ENCODE measurements at regions not wholly inside any gene's neighbourhood (a gene's known extent, or its start where the extent isn't known, plus 50 kb on each side); places are given as distances from the start of the nearest gene placed in this dataset.

- no peak overlapping the region for H3K4me3 ChIP-seq
- no peak for DNase-seq
- H3K27me3 ChIP-seq: no peaks in the 10 kb centered on the region
- H3K36me3 ChIP-seq: no peaks in the 10 kb centered on the region
- no peaks in the 10 kb centered on the region for H3K9me3 ChIP-seq
- 73 to 74% methylated on average over 1 of the region's 1 CpG for WGBS, 2 donors
- intact Hi-C loops (cut with DNase I): no loop called here
- TF ChIP-seq POLR2A (IDR thresholded peaks at IDR 0.05) (no peak), EP300 (IDR thresholded peaks at IDR 0.05) (no peak), POLR2AphosphoS5 (IDR thresholded peaks at IDR 0.05) (no peak)
- TF ChIP-seq, protein P1, sequence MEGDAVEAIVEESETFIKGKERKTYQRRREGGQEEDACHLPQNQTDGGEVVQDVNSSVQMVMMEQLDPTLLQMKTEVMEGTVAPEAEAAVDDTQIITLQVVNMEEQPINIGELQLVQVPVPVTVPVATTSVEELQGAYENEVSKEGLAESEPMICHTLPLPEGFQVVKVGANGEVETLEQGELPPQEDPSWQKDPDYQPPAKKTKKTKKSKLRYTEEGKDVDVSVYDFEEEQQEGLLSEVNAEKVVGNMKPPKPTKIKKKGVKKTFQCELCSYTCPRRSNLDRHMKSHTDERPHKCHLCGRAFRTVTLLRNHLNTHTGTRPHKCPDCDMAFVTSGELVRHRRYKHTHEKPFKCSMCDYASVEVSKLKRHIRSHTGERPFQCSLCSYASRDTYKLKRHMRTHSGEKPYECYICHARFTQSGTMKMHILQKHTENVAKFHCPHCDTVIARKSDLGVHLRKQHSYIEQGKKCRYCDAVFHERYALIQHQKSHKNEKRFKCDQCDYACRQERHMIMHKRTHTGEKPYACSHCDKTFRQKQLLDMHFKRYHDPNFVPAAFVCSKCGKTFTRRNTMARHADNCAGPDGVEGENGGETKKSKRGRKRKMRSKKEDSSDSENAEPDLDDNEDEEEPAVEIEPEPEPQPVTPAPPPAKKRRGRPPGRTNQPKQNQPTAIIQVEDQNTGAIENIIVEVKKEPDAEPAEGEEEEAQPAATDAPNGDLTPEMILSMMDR (IDR thresholded peaks at IDR 0.05): no peak
- H3K27ac ChIP-seq: no peak overlapping the region
- H3K4me1 ChIP-seq: no peaks in the 10 kb centered on the region
Measured at GRCh38 chr5:5675511-5675910, 253.0 kb downstream of the ICE1 start.

DNA sequence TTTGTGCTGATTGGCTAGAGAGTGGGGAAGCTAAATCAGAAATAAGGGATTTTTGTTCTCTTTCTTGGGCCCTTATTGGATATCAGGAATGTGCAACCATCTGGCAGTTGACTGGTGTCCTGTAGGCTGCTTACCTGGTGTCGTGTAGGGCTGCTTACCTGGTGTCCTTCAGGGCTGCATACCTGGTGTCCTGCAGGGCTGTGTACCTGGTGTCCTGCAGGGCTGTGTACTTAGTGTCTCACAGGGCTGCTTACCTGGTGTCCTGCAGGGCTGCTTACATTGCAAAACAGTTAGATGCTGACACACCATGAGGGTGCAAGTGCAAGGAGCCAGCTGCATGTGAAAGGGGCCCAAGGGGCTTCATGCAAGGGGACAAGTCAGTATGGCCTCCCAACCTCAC lies 249.3 kb downstream of the ICE1 start:
- 27 to 40% methylated on average over 1 of the region's 1 CpG for WGBS, 2 donors

GRCh38 chr5:5667136-5667554 lies 244.7 kb downstream of the ICE1 start:
- H3K4me1 ChIP-seq: no peaks in the 10 kb centered on the region
- intact Hi-C loops (cut with DNase I): no loop called here
- DNase-seq: no peak
- 80 to 84% methylated on average over 3 of the region's 3 CpGs for WGBS, 2 donors
- H3K9me3 ChIP-seq: no peaks in the 10 kb centered on the region
- H3K36me3 ChIP-seq: no peaks in the 10 kb centered on the region
- no peak overlapping the region for H3K27ac ChIP-seq
- no peaks in the 10 kb centered on the region for H3K27me3 ChIP-seq
- no peak overlapping the region for H3K4me3 ChIP-seq
- no peak for TF ChIP-seq EP300 (IDR thresholded peaks at IDR 0.05)
- TF ChIP-seq, protein P1 (IDR thresholded peaks at IDR 0.05): no peak
- TF ChIP-seq POLR2AphosphoS5 (IDR thresholded peaks at IDR 0.05): no peak
- TF ChIP-seq POLR2A (IDR thresholded peaks at IDR 0.05): no peak

More for the DNA sequence above, 249.3 kb downstream of the ICE1 start:
- H3K4me3 ChIP-seq: no peak overlapping the region
- no peaks in the 10 kb centered on the region for H3K9me3 ChIP-seq
- intact Hi-C loops (cut with DNase I): no loop called here
- H3K27me3 ChIP-seq: no peaks in the 10 kb centered on the region
- TF ChIP-seq EP300 (IDR thresholded peaks at IDR 0.05) (no peak), POLR2A (IDR thresholded peaks at IDR 0.05) (no peak), POLR2AphosphoS5 (IDR thresholded peaks at IDR 0.05) (no peak)
- TF ChIP-seq, protein P1 (IDR thresholded peaks at IDR 0.05): no peak
- H3K36me3 ChIP-seq: no peaks in the 10 kb centered on the region
- DNase-seq: no peak
- H3K27ac ChIP-seq: no peak overlapping the region
- no peaks in the 10 kb centered on the region for H3K4me1 ChIP-seq

- WGBS, 2 donors: 74 to 86% methylated on average over 7 of the region's 7 CpGs
- H3K4me3 ChIP-seq: no peak overlapping the region
- no peaks in the 10 kb centered on the region for H3K27me3 ChIP-seq
- no peak overlapping the region for H3K27ac ChIP-seq
- no peaks in the 10 kb centered on the region for H3K9me3 ChIP-seq
- TF ChIP-seq, protein P1 (IDR thresholded peaks at IDR 0.05): no peak
- no peak for DNase-seq
- H3K4me1 ChIP-seq: no peaks in the 10 kb centered on the region
- no peaks in the 10 kb centered on the region for H3K36me3 ChIP-seq
- intact Hi-C loops (cut with DNase I): no loop called here
Measured at GRCh38 chr5:5666369-5666768, 243.9 kb downstream of the ICE1 start.

DNA sequence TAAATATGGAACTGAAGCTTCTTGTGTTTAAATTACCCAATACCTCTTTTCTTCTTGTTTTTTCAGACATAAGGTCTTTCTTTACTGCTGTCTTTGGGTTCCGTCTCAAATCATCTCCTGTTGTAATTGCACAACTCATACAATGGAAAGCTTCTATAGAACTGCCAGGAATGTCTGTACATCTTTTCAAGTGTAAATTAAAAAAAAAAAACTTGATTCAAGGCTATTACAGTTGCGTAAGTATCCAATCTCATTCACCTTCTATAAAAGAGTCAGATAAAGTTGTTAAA lies 243.5 kb downstream of the ICE1 start:
- no peak for DNase-seq
- Histone ChIP-seq H3K27ac (no peak overlapping the region), H3K4me1 (no peaks in the 10 kb centered on the region), H3K9me3 (no peaks in the 10 kb centered on the region), H3K4me3 (no peak overlapping the region), H3K36me3 (no peaks in the 10 kb centered on the region), H3K27me3 (no peaks in the 10 kb centered on the region)
- intact Hi-C loops (cut with DNase I): no loop called here
- 87 to 93% methylated on average over 2 of the region's 2 CpGs for WGBS, 2 donors
- TF ChIP-seq POLR2AphosphoS5 (IDR thresholded peaks at IDR 0.05): no peak
- TF ChIP-seq, protein P1 (IDR thresholded peaks at IDR 0.05): no peak
- TF ChIP-seq POLR2A (IDR thresholded peaks at IDR 0.05): no peak
- no peak for TF ChIP-seq EP300 (IDR thresholded peaks at IDR 0.05)

All from sigmoid colon (tissue), 6 donors.